OCI-LY3 (cell line): ENCODE measurements at regions not wholly inside any gene's neighbourhood (a gene's known extent, or its start where the extent isn't known, plus 50 kb on each side); places are given as distances from the start of the nearest gene placed in this dataset.

ENCODE experiments used
- H2AFZ ChIP-seq: fragments of 200-600, 300-600 bp; shearing (Covaris generic); 2 replicates; pipeline ENCODE4 v1.6.0; 2014; ENCODE audit warnings: antibody characterized with exemption, low read depth, low read length
- H3K27ac ChIP-seq: fragments of 200-600, 300-600 bp; sonication (generic); 2 replicates; pipeline ENCODE4 v1.5.1; 2014; ENCODE audit warnings: mild to moderate bottlenecking, low read length, moderate library complexity, mixed read lengths
- H3K27me3 ChIP-seq: fragments of 200-600, 300-600 bp; sonication (generic); 2 replicates; pipeline ENCODE4 v1.6.1; 2014; ENCODE audit warnings: low read depth, low read length, mixed read lengths
- H3K36me3 ChIP-seq: fragments of 200-600, 300-600 bp; sonication (generic); replicated peaks from 2 replicates; pipeline ENCODE3; 2014; ENCODE audit warnings: low read depth, low read length, mixed read lengths
- H3K4me1 ChIP-seq: fragments of 300-600, 200-600 bp; sonication (generic); 2 replicates; pipeline ENCODE4 v1.6.1; 2014; ENCODE audit warnings: low read length, mixed read lengths
- H3K4me2 ChIP-seq: fragments of 200-600, 300-600 bp; sonication (generic); 2 replicates; pipeline ENCODE4 v1.6.1; 2014; ENCODE audit warnings: low read length, mixed read lengths
- H3K4me3 ChIP-seq: fragments of 300-600, 200-600 bp; sonication (generic); 2 replicates; pipeline ENCODE4 v1.5.1; 2014; ENCODE audit warnings: antibody characterized with exemption, mild to moderate bottlenecking, low read length, moderate library complexity
- H3K79me2 ChIP-seq: fragments of 300-600, 200-600 bp; shearing (Covaris generic); 2 replicates; pipeline ENCODE4 v1.6.1; 2014; ENCODE audit warnings: mild to moderate bottlenecking, low read length, mixed read lengths
- H3K9ac ChIP-seq: fragments of 300-600, 200-600 bp; shearing (Covaris generic); 2 replicates; pipeline ENCODE4 v1.6.0; 2014; ENCODE audit warnings: mild to moderate bottlenecking, low read length, moderate library complexity
- H3K9me3 ChIP-seq: fragments of 200-600, 300-600 bp; shearing (Covaris generic); 2 replicates; pipeline ENCODE4 v1.6.1; 2014; ENCODE audit warnings: low read length, mixed read lengths; ENCODE audit not compliant: insufficient read depth
- H4K20me1 ChIP-seq: fragments of 200-600, 300-600 bp; sonication (generic); 2 replicates; pipeline ENCODE4 v1.6.1; 2016; ENCODE audit warnings: low read length, mixed read lengths; ENCODE audit not compliant: insufficient read depth
- EZH2phosphoT487 ChIP-seq: fragments of 200-600 bp; shearing (Covaris generic); IDR thresholded peaks from 2 replicates; pipeline ENCODE4 v1.6.1; 2018; ENCODE audit warnings: antibody characterized with exemption, mixed run types, low read depth
- TF ChIP-seq, protein P1 (sequence below): fragments of 200-600, 300-600 bp; sonication (generic); IDR thresholded peaks from 2 replicates; pipeline ENCODE4 v1.5.1; 2014; ENCODE audit warnings: antibody characterized with exemption, low read length, low read depth

DNA sequence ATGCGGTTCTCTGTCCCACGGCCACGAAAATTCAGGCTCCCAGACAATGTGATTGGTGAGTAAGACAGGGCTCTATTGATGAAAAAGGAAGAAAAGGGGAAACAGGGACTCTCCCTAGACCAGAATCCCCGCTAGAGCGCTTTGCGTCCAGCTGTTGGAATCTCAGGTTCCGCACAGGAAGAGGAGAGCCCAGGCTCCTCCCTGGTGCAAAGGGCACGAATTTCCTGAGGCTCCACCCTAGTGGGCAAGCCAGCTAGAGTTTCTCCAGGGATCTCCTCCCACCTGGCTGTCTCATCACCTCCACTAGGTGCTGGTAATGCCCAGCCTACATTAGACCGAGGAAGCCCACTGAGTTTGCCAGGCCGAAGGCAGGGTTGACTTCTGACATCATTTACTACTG, 135.9 kb upstream of the SOX4 start:
- Histone ChIP-seq H3K4me2 (no peak overlapping the region), H3K27me3 (no peaks in the 10 kb centered on the region), H2AFZ (no peak overlapping the region), H3K79me2 (no peaks in the 10 kb centered on the region), H3K9ac (no peak overlapping the region), H4K20me1 (no peaks in the 10 kb centered on the region), H3K36me3 (no peaks in the 10 kb centered on the region), H3K27ac (no peak overlapping the region), H3K9me3 (no peaks in the 10 kb centered on the region), H3K4me3 (no peak overlapping the region), H3K4me1 (peaks cover 4% of the 10 kb centered on the region)
- no peak for TF ChIP-seq EZH2phosphoT487
- TF ChIP-seq, protein P1, sequence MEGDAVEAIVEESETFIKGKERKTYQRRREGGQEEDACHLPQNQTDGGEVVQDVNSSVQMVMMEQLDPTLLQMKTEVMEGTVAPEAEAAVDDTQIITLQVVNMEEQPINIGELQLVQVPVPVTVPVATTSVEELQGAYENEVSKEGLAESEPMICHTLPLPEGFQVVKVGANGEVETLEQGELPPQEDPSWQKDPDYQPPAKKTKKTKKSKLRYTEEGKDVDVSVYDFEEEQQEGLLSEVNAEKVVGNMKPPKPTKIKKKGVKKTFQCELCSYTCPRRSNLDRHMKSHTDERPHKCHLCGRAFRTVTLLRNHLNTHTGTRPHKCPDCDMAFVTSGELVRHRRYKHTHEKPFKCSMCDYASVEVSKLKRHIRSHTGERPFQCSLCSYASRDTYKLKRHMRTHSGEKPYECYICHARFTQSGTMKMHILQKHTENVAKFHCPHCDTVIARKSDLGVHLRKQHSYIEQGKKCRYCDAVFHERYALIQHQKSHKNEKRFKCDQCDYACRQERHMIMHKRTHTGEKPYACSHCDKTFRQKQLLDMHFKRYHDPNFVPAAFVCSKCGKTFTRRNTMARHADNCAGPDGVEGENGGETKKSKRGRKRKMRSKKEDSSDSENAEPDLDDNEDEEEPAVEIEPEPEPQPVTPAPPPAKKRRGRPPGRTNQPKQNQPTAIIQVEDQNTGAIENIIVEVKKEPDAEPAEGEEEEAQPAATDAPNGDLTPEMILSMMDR, result no peak

DNA sequence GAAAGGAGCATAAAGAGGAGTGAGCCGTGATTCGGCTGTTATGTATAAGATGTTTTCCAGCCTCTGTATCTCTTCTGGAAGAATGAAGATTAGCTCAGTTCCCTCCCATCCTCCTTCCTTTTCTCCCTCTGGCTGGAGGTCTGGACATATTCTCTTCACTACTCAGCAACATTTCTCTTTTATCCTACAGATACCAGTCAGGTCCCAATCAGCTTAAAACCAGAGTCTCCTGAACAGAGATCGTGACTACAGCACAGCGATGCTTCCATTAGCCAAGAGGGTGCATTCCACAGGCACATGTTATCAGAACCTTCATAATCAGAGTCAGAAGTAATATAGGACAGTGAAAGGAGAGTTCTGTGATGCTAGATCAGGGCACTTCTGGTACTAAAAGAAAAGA, 133.9 kb upstream of the SOX4 start:
- no peak overlapping the region for H3K9ac ChIP-seq
- H3K9me3 ChIP-seq, result no peaks in the 10 kb centered on the region
- H4K20me1 ChIP-seq, result no peaks in the 10 kb centered on the region
- H3K27me3 ChIP-seq, result no peaks in the 10 kb centered on the region
- no peak overlapping the region for H2AFZ ChIP-seq
- TF ChIP-seq EZH2phosphoT487, result no peak
- TF ChIP-seq, protein P1, result no peak
- no peaks in the 10 kb centered on the region for H3K36me3 ChIP-seq
- no peak overlapping the region for H3K4me3 ChIP-seq
- H3K4me1 ChIP-seq, result peaks cover 4% of the 10 kb centered on the region
- H3K79me2 ChIP-seq, result no peaks in the 10 kb centered on the region
- H3K27ac ChIP-seq, result no peak overlapping the region
- H3K4me2 ChIP-seq, result no peak overlapping the region

DNA sequence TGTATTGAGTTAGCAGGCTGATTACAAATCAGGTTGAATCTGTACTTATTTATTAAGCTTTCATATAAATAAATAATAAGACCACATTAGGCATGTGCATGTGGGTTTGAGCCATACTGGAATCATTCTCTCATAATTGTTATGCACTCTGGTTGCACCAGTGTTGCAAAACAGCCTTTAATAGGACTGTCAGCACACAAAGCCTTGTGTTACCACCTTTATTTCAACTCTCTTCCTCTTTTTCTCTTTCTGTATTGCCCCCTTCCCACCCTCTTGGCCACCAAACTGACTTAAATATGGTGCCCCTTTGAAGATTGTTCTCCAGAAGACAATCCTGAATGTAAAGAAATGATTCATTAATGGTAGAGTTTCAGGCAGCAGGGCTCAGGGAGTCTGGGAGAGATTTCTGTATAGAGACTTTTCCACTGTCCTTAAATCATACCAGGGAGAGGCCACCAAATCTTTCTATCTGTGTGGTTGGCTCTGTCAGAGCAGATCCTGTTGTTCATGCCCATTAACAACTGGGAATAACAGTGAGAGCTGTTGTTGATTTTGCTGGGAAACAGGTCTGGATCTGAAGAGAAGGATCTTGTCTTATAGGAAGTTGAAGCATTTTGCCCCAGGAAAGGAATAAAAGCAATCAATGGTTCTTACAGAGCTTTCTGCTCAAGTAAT, 131.6 kb upstream of the SOX4 start:
- no peak overlapping the region for H3K9ac ChIP-seq
- H3K9me3 ChIP-seq, result no peaks in the 10 kb centered on the region
- no peaks in the 10 kb centered on the region for H4K20me1 ChIP-seq
- H3K4me2 ChIP-seq, result no peak overlapping the region
- no peaks in the 10 kb centered on the region for H3K4me1 ChIP-seq
- H3K4me3 ChIP-seq, result no peak overlapping the region
- no peaks in the 10 kb centered on the region for H3K36me3 ChIP-seq
- H3K27ac ChIP-seq, result no peak overlapping the region
- no peak overlapping the region for H2AFZ ChIP-seq
- H3K79me2 ChIP-seq, result no peaks in the 10 kb centered on the region
- no peaks in the 10 kb centered on the region for H3K27me3 ChIP-seq
- no peak for TF ChIP-seq EZH2phosphoT487
- TF ChIP-seq, protein P1, result no peak

DNA sequence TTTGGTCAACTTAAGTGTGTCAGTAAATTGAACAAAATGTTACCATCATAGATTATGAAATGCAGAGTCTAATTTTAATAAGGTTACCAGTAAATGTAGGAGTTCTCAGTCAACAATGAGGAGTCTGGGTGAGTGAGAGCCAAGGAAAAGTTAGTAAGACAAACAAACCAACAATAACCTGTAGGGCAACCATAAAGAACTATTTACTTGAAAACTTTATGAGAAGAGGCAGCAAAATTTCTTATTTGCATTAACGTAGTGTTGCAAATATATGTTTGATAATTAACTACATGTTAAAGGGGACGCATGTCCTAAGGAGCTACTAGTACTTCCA, 131.1 kb upstream of the SOX4 start:
- no peaks in the 10 kb centered on the region for H3K27me3 ChIP-seq
- H3K9me3 ChIP-seq, result no peaks in the 10 kb centered on the region
- H3K4me2 ChIP-seq, result no peak overlapping the region
- H3K27ac ChIP-seq, result no peak overlapping the region
- H3K4me1 ChIP-seq, result no peaks in the 10 kb centered on the region
- H2AFZ ChIP-seq, result no peak overlapping the region
- no peaks in the 10 kb centered on the region for H3K79me2 ChIP-seq
- no peak for TF ChIP-seq EZH2phosphoT487
- TF ChIP-seq, protein P1, result no peak
- H3K36me3 ChIP-seq, result no peaks in the 10 kb centered on the region
- no peak overlapping the region for H3K9ac ChIP-seq
- H4K20me1 ChIP-seq, result no peaks in the 10 kb centered on the region
- no peak overlapping the region for H3K4me3 ChIP-seq
